Calu3 (cell line): ENCODE measurements at regions not wholly inside any gene's neighbourhood (a gene's known extent, or its start where the extent isn't known, plus 50 kb on each side); places are given as distances from the start of the nearest gene placed in this dataset.

Experiments used
- BruUV-seq: library from RNA; stranded (reverse); fragments of 400-500 nt; replicated peaks from 2 replicates; lab custom pipeline; 2021; lab: Mats Ljungman, UMichigan
- CTCF ChIA-PET: fragments of 300-600 bp; sonication (Branson Sonifier 250); formaldehyde crosslinking; loops from one replicate; lab custom pipeline; 2022; ENCODE audit warnings: antibody characterized with exemption; lab: Charles Lee
- DNase-seq: peaks from one replicate; pipeline ENCODE4 v3.0.0; 2022
- H3K27ac Mint-ChIP-seq: one replicate; pipeline ENCODE4 v1.8.0; 2022; ENCODE audit warnings: mixed read lengths; ENCODE audit not compliant: unreplicated experiment
- H3K27me3 Mint-ChIP-seq: one replicate; pipeline ENCODE4 v1.8.0; 2022; ENCODE audit warnings: mixed read lengths; ENCODE audit not compliant: unreplicated experiment
- H3K36me3 Mint-ChIP-seq: one replicate; pipeline ENCODE4 v1.8.0; 2022; ENCODE audit warnings: mild to moderate bottlenecking, moderate library complexity, mixed read lengths; ENCODE audit not compliant: insufficient read depth, unreplicated experiment
- H3K4me1 Mint-ChIP-seq: one replicate; pipeline ENCODE4 v1.8.0; 2022; ENCODE audit warnings: mild to moderate bottlenecking, low read depth, mixed read lengths; ENCODE audit not compliant: unreplicated experiment
- H3K4me3 Mint-ChIP-seq: one replicate; pipeline ENCODE4 v1.8.0; 2022; ENCODE audit warnings: mild to moderate bottlenecking, low read depth, moderate library complexity, mixed read lengths; ENCODE audit not compliant: unreplicated experiment
- H3K9me3 Mint-ChIP-seq: one replicate; pipeline ENCODE4 v1.8.0; 2022; ENCODE audit warnings: low read depth, mixed read lengths; ENCODE audit not compliant: unreplicated experiment
- intact Hi-C: fragments of 100-400 bp; cut with micrococcal nuclease; formaldehyde crosslinking; loops from one replicate; pipeline ENCODE4 v1.10.0; 2022; ENCODE audit not compliant: unreplicated experiment
- TF ChIP-seq, protein P1 (sequence below): fragments of 200-600 bp; IDR thresholded peaks from one replicate; pipeline ENCODE4 v1.8.0; 2022; ENCODE audit warnings: antibody characterized with exemption; ENCODE audit not compliant: unreplicated experiment

DNA sequence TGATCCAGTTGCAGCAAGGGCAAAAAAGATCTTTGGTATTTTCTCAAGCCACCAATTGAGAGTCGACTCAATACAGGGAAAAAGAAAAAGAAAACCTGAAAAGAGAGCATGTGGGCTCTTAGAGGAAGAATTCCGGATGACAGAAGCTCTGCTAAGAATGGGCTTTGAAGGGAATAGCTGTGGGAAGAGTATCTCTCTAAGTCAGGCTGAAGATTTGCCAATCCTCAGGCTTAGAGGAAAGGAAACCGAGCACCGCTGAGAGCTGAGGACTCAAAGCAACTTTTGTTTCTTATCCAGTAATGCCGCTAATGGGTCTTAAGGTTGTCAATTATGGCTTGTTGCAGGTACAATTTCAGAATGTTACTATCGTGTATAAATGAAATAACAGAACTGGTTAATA, 166.4 kb downstream of the EFNB2 start:
- H3K27ac Mint-ChIP-seq: no peak overlapping the region
- intact Hi-C loops: no loop called here
- TF ChIP-seq, protein P1, sequence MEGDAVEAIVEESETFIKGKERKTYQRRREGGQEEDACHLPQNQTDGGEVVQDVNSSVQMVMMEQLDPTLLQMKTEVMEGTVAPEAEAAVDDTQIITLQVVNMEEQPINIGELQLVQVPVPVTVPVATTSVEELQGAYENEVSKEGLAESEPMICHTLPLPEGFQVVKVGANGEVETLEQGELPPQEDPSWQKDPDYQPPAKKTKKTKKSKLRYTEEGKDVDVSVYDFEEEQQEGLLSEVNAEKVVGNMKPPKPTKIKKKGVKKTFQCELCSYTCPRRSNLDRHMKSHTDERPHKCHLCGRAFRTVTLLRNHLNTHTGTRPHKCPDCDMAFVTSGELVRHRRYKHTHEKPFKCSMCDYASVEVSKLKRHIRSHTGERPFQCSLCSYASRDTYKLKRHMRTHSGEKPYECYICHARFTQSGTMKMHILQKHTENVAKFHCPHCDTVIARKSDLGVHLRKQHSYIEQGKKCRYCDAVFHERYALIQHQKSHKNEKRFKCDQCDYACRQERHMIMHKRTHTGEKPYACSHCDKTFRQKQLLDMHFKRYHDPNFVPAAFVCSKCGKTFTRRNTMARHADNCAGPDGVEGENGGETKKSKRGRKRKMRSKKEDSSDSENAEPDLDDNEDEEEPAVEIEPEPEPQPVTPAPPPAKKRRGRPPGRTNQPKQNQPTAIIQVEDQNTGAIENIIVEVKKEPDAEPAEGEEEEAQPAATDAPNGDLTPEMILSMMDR: no peak
- H3K4me3 Mint-ChIP-seq: no peak overlapping the region
- H3K9me3 Mint-ChIP-seq: no peaks in the 10 kb centered on the region
- CTCF ChIA-PET: no interaction called here
- H3K27me3 Mint-ChIP-seq: no peaks in the 10 kb centered on the region
- H3K36me3 Mint-ChIP-seq: no peaks in the 10 kb centered on the region
- no TSS peak for BruUV-seq
- no peak for DNase-seq
- H3K4me1 Mint-ChIP-seq: no peaks in the 10 kb centered on the region

DNA sequence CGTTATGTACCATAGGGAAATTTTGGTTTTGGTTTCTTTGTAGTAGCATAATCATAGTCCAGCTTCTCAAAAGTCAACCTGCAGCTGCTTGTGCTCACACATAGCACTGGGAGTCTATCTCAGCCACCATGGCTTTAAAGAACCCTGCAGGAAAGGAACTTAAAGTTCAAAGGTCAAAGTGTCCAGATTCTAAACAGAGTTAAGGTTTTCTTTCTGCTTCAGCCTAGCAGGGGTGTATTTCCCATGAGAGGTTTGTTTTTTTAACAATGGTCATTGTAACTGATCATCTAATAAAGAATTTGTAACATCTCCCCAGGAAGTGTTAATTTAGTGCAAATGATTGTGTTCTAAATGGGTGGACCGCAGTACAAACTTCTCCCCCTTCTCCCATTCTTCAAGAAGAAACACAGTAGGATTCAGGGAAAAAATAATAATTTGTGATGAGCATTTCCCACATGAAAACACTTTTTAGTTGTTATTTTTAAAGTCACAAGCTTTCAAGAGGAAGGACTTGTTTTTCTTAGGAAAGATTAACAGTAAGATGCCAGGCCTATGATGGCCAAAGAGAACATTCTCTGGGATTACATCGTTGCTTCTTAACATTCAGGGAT, 168.0 kb downstream of the EFNB2 start:
- Mint-ChIP-seq H3K27ac (no peak overlapping the region), H3K36me3 (no peaks in the 10 kb centered on the region), H3K9me3 (no peaks in the 10 kb centered on the region), H3K4me1 (no peaks in the 10 kb centered on the region), H3K27me3 (no peaks in the 10 kb centered on the region), H3K4me3 (no peak overlapping the region)
- intact Hi-C loops: no loop called here
- TF ChIP-seq, protein P1: no peak
- no TSS peak for BruUV-seq
- CTCF ChIA-PET: no interaction called here
- DNase-seq: no peak

DNA sequence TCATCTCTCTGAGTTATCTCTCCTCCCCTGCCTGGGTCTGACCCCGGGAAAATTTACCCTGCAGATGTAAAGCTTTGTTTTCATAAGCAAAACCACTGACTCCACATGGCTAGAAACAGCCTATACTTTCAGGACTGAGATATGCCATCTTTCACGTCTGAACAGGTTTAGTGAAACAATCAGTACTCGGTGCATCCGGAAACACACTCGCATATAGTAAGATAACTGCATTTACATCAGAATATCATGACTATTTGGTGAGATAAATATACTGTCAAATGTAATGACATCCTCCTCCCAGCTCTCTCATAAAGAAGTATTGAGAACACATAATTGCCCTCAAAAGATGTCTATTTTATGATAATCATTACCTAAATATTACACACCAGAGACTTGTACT, 172.8 kb downstream of the EFNB2 start:
- TF ChIP-seq, protein P1: no peak
- CTCF ChIA-PET: no interaction called here
- intact Hi-C loops: no loop called here
- H3K9me3 Mint-ChIP-seq: no peaks in the 10 kb centered on the region
- H3K4me3 Mint-ChIP-seq: no peak overlapping the region
- H3K27me3 Mint-ChIP-seq: no peaks in the 10 kb centered on the region
- no peaks in the 10 kb centered on the region for H3K36me3 Mint-ChIP-seq
- no TSS peak for BruUV-seq
- H3K27ac Mint-ChIP-seq: no peak overlapping the region
- H3K4me1 Mint-ChIP-seq: no peaks in the 10 kb centered on the region
- DNase-seq: no peak

DNA sequence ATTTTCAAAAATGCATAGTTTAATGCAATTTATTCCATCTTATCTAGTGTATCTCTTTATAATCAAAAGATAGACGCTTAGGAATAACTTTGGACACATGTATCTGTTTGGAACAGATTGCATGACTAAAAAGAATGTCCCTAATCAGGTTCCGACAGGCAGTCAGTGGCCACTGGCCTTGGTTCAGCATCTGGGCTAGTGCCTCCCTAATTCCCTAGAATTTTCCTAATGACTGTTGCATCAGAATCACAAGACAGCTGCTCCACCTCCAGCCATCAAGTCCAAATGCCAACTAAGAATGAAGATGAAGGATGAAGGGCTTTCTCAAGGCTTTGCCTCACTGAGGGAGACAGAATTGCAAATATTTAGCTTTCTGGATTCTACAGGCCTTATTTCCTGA, 173.8 kb downstream of the EFNB2 start:
- DNase-seq: no peak
- BruUV-seq: no TSS peak
- CTCF ChIA-PET: no interaction called here
- no peaks in the 10 kb centered on the region for H3K4me1 Mint-ChIP-seq
- no peaks in the 10 kb centered on the region for H3K27me3 Mint-ChIP-seq
- TF ChIP-seq, protein P1: no peak
- no peaks in the 10 kb centered on the region for H3K9me3 Mint-ChIP-seq
- no peak overlapping the region for H3K4me3 Mint-ChIP-seq
- no peaks in the 10 kb centered on the region for H3K36me3 Mint-ChIP-seq
- intact Hi-C loops: no loop called here
- no peak overlapping the region for H3K27ac Mint-ChIP-seq
